Jurkat, Clone E6-1 (cell line): ENCODE measurements at regions not wholly inside any gene's neighbourhood (a gene's known extent, or its start where the extent isn't known, plus 50 kb on each side); places are given as distances from the start of the nearest gene placed in this dataset.

Experiments used
- DNase-seq: peaks from one replicate; pipeline ENCODE4 v3.0.0-alpha.2; 2011; ENCODE audit warnings: low read depth, low spot score
- H3K4me3 ChIP-seq: 2 replicates; pipeline ENCODE4 v1.5.1; 2011; ENCODE audit warnings: mild to moderate bottlenecking, low read length, control low read depth, moderate library complexity

DNA sequence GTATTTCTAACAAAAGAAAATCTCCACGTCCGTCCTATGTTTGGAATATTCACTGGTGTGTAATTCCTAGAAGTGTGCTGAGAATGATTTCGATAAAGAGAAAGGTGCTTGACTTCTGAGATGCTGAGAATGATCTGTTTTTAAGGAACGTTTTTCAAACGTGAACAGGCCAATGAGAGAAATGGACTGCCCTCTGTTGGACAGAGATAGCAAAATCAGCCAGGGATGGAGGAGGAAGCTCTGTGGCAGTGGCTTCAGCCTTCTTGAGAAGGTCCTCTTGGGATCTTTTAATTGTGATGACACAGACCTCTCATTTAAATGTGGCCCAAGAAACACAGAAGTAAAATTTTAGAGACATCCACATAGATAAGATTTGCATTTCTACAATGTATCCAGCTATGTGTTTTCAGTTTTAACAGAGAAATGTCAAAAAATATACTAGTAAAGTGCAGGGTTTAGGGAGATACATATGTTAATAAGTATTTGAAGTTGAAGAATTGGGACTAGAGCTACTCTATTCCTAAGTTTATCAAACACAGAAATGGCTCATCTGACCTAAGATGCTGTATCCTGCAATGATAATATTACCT, 84.0 kb upstream of the RCN1 start:
- DNase-seq: peak; percentile 48
- H3K4me3 ChIP-seq: no peak overlapping the region

DNA sequence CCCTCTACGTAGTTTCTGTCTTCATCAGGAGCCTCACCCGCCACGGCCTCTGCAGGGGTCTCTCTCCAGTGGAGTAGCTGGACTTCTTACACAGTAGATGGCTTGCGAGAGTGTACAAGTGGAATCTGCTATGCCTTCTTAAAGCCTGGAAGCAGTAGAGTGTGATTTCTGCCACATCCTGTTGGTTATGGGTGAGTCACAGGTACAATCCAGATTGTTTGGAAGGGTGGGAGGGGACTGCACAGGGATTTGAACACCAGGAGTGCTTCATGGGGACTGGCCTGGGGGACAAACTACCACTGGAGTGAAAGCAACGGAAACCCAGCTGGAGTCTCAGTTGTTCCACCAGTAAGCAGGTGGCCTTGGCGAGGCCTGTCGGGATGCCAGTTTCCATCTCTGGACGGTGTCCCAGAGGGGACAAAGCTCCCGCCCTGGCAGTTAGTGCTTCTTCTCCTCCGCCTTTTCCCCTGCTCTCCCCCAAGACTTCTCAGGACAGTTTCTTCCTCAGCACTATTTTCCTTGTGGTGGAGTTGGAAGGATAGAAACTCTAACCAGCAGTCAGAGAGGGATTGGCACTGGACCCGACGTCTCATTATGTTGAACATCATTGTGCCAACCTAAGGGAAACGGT, 85.0 kb upstream of the RCN1 start:
- no peak for DNase-seq
- no peak overlapping the region for H3K4me3 ChIP-seq

DNA sequence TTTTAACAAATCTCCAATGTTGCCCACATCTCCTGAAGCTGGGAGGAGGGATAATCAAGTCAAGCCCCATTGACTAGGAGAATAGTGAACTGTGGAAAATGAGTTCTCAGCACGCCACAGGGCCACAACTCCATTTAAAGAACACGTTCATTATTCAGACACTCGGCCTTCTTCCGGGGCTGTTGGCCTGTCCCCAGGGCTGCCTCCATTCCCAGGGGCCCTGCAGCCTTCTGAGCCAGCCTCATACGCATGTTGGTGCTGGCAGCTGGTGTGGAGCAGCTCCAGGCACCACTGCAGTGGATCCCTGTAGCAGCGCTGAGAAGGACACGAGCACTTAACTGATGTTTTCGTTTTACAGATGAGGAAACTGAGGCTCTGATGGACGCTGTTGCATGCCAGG, 87.5 kb upstream of the RCN1 start:
- no peak for DNase-seq
- no peak overlapping the region for H3K4me3 ChIP-seq

DNA sequence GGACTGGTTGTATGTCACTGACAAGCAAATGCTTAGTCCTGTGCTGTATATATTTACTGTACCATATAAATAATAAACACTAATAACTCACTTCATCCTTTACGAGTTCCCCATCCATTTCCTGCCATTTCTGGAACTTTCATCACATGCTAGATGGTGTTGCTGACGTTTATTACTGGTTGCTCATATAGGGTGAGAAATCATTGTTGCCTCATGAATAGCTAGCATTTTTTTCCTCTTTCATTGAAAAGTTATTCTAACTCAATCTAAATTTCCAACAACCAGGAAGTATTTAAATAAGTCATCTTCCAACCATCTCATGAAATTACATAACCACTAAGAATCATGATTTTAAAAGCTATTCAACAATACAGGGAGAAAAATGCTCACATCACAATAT, 88.6 kb upstream of the RCN1 start:
- DNase-seq: no peak
- no peak overlapping the region for H3K4me3 ChIP-seq

DNA sequence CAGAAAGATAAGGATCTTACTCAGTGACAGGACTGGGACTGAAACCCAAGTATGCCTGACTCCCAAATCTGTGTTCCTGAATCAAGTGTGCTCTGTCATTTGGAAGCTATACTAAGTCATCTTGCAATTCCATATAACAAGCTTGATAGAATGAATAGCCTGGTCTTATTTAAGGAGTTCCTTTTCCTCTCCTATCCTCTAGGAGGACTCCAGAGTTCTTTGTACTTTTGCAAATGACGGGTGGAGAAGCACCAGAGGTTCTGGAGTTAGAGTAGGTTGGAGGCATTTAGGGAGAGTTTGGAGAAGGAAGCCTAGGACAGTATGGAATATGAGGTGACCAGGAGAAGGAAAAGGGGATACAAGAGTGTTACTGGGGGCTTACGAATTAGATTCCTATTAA, 92.9 kb upstream of the RCN1 start:
- no peak overlapping the region for H3K4me3 ChIP-seq
- DNase-seq: no peak

DNA sequence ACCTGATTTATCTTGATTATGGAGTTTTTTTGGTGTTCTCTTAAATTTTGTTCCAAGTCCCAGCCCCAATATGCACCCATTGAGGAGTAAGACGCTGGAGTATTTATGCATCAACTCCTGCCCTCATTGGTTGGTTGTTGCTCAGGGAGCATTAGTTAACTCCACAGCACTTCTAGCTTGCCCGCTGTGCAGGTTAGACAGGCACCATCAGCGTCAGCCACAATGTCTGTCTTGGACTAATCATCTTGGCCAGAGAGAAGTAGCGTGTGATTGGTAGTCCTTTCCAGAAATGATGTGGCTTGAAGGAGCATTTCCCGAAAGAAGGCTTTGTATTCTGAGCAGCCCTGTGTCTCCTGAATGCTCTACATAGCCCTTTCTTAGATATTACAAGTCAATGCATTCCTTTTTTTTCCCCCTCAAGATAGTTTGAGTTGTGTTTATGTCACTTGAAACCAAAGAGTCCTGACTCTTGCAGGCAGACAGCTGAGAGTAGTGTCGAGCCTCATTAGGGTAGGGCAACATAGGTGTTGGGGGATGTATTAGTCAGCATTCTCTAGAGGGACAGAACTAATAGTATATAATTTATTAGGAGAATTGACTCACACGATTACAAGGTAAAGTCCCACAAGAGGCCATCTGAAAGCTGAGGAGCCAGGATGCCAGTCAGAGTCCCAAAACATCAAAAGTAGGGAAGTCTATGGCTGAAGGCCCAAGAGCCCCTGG, 94.6 kb upstream of the RCN1 start:
- H3K4me3 ChIP-seq: no peak overlapping the region
- DNase-seq: no peak

DNA sequence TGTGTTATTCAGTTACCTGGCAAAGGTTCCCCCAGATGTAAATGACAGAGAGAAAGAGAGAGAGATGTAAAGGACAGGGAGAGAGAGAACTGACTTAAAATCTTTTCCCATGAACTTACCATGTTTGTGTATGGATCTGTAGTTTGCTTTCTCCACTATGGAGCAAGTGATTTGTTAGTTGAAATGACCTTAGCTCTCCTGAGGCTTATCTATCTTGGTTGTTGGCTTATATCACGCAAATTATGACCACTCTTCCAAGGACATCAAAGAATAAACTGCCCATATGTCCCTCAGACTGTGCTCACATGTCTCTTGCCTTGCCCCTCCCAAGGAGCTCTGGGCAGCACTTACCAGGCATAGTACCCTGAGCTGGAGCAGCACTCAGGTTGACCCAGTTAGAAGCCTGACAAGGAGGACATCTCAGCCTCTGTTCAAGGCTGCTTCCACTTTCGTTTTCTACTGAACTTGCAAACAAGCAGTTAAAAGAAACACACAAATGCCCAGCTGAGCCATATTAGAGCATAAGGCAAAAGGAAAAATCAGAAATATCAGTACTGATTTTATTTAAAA, 95.3 kb upstream of the RCN1 start:
- peak; percentile 38 for DNase-seq
- no peak overlapping the region; the same call in 1 of the 2 replicates for H3K4me3 ChIP-seq

DNA sequence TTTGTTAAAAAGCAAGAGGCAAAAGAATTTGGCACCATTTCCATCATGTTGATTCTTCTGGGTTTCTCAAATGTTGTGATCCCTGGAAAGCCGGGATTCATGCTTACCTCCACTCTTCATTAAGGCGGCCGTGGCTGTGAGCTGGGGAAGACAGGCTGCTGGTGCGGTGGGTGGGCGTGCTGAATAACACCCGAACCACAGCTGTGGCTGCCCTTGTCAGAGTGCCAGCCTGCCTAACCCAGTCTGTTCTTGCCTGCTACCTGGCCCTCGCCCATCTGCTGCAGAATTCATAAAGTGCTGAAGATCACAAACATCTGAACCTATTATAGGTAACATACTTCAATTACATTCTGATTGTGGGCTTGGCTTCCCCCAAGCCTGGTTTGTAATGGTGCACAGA, 95.8 kb upstream of the RCN1 start:
- no peak for DNase-seq

DNA sequence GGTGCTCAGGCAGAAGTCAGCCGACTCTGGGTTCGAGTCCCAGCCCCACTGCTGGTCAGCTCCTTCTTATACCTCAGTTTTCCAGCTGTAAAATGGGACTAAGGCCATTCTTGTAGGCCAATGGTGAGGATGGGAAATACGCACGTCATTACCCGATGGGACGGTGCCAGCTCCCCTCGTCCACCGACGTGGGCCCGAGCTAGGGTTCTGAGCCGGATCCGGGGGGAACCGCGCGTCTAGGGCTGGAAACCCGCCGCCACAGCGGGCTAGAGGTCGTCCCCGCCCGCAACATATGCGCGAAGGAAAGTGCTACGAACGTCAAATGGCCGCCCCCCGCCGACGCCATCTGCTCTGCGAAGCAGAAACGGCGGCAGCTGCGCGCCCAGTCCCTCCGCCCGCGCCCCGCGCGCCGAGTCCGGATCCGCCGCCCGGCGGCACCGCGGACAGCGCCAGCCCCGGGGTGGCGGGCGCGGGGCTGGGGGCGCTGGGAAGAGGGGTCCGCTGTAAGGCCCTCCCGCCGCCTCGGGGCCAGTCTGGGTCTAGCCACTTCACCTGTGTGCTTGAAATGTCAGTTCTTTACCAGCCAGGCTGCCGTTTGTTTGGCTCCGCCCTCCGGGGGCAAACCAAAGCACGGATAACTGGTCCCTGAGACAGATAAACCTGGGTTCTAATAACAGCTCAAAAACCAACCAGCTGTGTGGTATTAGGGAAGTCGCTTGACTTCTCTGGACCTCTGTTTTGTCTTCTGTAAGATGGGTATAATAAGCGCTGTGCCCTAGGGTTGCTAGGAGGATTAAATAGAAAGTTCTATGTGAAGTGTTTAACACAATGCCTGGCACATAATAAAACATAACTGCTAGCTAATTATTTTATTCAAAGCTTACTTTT, 103.5 kb upstream of the RCN1 start:
- no peak for DNase-seq
- no peak overlapping the region for H3K4me3 ChIP-seq

More for the DNA sequence above, 95.8 kb upstream of the RCN1 start:
- H3K4me3 ChIP-seq: no peak overlapping the region

DNA sequence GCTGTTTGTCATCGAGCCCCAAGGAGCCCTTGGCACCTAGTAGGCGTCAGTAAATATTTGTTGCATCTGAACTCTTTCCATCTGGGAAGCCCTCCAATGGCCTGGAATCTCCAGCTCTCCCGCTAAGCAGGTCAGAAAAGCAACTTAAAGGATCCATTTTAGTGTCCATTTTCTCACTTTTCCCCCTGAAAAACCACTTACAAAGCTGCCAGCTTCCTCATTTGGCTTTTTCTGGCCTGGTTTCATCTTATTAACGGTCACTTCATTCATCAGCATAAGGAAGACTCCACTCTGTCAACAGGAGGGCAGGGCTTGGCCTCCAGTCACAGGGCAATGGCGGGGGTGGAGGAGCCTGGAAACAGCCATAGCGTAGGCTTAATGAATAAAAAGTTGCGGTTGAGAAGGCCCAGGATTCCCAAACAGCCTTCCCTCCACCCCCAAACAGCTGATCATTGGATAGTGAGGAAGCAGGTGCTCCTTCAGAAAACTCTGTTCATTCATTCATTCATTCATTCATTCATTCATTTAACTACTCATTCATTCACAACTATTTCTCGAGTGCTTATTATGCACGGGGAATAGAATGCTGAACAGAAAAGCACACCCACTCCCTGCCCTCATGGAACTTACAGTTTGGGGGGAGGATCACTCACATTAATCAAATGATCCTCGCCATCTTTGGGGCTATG, 104.5 kb upstream of the RCN1 start:
- H3K4me3 ChIP-seq: no peak overlapping the region
- no peak for DNase-seq

DNA sequence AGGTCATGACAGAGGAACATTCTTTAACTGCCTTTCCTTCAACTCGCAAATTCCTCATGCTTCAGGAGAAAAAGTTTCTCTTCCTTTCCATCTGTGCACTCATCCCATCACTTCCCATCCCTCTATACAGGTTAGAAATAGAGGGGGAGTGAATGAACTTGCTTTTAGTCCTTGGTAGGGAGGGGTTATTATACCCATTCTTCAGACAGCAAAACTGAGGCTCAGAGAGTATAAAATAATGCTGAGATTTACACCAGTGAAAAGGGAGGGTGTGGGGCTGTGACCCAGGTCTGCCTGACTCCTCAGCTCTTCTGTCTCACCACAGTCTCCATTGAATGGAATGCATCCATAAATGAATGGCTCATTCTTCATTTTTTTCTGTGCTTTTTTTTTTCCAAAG, 109.4 kb upstream of the RCN1 start:
- no peak for DNase-seq
- H3K4me3 ChIP-seq: no peak overlapping the region

DNA sequence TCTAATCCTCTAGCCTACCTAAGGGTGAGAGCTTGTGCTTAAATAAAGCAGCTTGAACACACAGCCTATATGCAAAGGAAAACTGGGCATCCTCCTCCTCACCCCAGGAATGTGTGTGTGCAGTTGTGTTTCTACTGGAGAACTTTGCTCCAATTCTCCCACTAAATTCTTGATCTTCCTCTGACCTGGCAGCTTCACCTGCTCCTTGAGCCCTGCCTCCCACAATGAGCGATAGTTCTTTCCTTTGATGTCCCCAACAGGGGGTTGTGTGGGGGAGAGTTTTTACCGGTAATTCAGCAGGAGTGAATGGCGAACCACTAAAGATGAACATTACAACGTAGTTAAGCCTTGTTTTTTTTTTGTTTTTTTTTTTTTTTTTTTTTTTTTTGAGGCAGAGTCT, 113.5 kb upstream of the RCN1 start:
- no peak overlapping the region for H3K4me3 ChIP-seq
- no peak for DNase-seq

DNA sequence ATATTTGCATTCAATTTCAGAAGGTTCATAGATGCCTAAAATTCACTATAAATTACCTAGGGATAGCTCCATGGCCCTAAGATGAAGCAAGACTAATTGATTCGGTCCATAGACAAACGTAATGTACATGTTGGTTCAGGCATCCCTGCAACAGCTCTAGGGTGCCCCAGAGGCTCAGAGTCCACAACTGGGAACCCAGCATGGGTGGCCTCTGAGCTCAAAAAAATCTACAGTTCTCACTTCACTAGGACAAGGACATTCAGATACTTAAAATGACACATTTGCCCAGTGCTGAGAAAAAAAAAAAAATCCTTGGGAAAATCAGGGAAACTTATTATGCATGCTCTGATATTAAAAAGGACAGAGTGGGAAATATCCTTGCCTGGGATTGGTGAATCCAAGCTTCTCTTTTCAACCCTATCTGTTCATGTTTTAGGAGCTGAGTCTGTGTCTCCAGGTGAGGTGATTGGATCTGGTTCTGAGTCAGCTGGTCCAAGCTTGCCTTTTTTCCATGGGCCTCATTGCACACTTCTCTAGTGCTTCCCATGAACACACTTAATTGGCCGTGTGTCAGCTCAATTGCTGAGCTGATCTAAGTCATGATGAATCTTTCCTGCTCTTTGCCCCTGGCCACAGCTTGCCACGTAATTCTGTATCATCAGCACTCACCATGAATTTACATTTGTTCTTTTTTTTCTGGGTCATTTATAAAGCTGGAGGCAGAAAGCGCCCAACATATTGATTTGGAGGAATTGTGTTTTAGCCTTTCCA, 116.3 kb upstream of the RCN1 start:
- no peak for DNase-seq
- H3K4me3 ChIP-seq: no peak overlapping the region

DNA sequence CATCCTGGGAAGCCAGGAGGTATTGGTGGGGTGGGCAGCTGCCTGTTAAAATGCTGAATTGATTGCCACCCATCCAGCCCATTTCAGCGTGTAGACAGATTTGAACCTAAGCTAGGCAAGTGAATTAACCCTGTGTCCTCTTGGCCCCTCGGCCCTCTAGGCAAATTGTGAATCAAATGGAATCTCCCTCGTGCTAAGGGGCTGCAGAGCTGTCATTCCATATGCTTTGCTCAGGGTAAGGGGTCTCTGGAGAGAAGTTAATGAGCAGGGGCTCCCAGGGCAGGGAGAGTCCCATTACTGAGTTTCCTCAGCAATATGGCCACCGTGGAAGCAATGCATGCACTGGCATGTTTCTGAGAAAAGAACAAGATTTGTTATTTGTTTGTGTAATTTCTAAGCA, 117.7 kb upstream of the RCN1 start:
- no peak for DNase-seq
- no peak overlapping the region for H3K4me3 ChIP-seq

DNA sequence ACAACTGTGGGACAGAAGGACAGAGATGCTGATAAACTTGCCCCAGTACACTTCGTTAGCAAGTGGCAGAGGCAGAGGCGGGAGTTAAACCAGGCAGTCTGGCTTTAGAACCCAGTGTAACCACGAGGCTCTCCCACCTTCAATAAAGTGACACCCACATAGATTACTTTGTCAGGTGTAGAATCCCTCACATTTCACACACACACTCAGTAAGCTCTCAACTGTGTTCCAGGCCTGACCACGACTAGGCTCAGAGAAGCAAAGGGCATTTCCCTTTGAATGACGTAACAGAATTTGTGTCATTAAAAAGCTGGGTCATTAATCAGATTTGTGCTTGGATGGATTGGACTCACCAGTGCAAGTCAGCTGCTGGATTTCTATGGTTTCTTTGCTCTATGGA, 118.3 kb upstream of the RCN1 start:
- DNase-seq: no peak
- H3K4me3 ChIP-seq: no peak overlapping the region

DNA sequence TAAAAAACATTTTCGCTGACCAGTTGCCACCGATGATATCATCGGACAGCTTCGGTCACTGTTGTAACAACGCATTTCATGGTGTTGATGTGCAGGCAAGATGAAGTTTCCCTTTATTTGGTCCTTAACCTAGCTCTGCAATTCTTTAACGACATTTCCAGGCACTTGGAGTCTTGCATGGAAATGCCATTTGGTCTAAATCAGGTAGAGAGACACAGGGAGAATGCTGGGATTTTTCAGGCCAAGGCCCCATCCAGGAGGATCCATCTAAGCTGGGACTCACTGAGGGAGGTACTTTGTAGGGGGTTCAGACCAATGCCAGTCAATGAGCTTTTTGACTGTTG, 121.5 kb upstream of the RCN1 start:
- no peak overlapping the region for H3K4me3 ChIP-seq
- no peak for DNase-seq

DNA sequence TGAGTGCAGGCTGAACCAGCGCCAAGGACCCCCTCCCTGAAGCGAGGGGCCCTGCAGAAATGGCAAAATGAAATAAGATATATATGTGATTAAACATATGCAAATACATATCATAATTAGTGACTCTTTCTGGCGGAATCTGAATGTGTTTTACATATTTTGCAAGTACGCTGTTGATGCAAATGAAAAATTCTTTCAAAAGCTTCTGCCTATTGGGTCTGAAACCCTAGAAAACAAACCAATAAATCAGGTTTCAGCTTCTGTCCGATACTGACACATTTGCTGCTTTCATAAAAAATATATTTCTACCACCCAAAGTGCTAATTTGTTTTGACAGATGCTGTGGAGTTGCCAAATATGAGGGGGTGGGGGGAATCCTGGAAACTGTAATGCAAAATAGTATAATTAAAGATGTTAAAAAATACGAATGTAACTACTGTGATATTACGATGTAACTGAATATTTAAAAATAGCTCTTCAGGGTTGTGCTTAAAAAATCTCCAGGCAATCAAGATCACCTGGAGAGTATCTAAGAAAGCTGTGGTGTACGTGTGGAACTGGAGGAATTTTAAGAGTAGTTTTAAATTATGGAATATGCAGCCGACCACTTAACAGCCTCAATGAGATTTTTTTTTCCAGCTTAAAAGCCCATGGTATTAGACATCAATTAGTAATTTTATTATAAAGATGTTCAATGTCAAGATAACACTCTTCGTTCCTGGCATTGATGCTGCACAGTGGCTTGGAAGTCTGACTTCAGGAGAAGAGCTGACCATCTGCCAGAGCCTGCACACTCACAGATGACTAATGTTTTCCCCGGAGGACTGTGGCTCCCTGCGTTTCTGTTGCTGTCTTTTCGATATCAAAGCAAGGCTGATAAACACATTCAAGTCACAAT, 122.2 kb upstream of the RCN1 start:
- no peak overlapping the region for H3K4me3 ChIP-seq
- no peak for DNase-seq
